GM12878 (cell line): ENCODE measurements at regions not wholly inside any gene's neighbourhood (a gene's known extent, or its start where the extent isn't known, plus 50 kb on each side); places are given as distances from the start of the nearest gene placed in this dataset. TPM values are rescaled to one million over a fixed set of nuclear protein-coding genes. Genes with fewer than 3 reads are reported as not detected.

ENCODE experiments used
- small RNA-seq: library from RNA; depleted of rRNA; stranded (forward); fragments of <200 nt; gene quantifications from one replicate; pipeline ENCODE3, GENCODE V24; 2014

Small RNAs in the stretch of these regions (small RNA-seq; reads per million reads assigned to genes)
- gene HMGN1P17: not detected
- gene RNU6ATAC2P: not detected
